ENCODE measurements at regions not wholly inside any gene's neighbourhood (a gene's known extent, or its start where the extent isn't known, plus 50 kb on each side); places are given as distances from the start of the nearest gene placed in this dataset.

DNA sequence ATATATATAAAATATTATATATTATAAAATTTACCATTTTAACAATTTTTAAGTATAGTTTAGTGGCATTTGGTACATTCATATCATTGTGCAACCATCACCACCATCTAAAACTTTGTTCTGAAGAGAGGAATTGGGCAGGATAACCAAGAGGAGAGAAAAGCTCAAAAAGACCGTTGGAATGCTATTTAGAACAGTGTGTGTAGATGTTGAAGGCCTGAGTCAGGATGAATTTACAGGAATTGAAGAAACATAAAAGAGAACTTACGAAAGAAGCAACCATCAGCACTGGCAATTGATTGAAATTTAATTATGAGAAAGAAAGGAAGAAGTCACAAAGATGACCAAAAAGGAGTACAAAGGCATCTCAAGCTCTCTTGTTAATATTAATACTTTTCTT, 196.9 kb upstream of the PWP1 start:
- Histone ChIP-seq H3K4me1 (no peaks in the 10 kb centered on the region), H3K27ac (no peak overlapping the region), H3K9me3 (no peaks in the 10 kb centered on the region), H3K27me3 (no peaks in the 10 kb centered on the region), H3K4me3 (no peak overlapping the region), H3K36me3 (no peaks in the 10 kb centered on the region)
- 69 to 84% methylated on average over 2 of the region's 2 CpGs for WGBS, 2 donors
- ATAC-seq (no peak), DNase-seq (no peak), FAIRE-seq (no peak)
- no peak for TF ChIP-seq CTCF (IDR thresholded peaks at IDR 0.05)
- intact Hi-C loops (cut with DNase I) = no loop called here

- Histone ChIP-seq H3K27me3 (no peaks in the 10 kb centered on the region), H3K4me1 (no peaks in the 10 kb centered on the region), H3K36me3 (no peaks in the 10 kb centered on the region), H3K27ac (no peak overlapping the region), H3K4me3 (no peak overlapping the region), H3K9me3 (no peaks in the 10 kb centered on the region)
- no peak for FAIRE-seq
- DNase-seq = no peak
- ATAC-seq = no peak
- 87 to 93% methylated on average over 3 of the region's 3 CpGs for WGBS, 2 donors
- no peak for TF ChIP-seq CTCF (IDR thresholded peaks at IDR 0.05)
- intact Hi-C loops (cut with DNase I) = no loop called here
Measured at GRCh38 chr12:107490010-107490409, 195.6 kb upstream of the PWP1 start.

DNA sequence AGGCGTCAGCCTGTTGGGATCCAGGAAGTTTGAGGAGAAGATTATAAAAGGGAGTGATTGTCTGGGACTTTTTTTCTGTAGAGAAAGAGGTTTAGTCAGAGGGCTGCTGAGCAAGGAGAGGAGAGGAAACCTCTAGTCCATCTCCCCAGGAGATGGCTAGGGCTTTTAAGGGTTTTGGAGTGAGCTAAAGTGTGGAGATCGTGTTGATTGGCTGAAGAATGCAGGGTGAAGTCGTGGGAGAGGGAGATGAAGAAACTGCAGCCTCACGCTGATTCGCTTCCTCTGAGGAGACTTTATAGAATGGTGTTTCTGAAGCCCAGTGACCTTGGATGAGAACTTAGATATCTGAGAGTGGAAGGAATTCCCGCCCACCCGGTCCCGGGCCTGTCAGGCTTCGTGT, 193.7 kb upstream of the PWP1 start:
- FAIRE-seq (no peak), DNase-seq (no peak), ATAC-seq (no peak)
- no peaks in the 10 kb centered on the region for H3K9me3 ChIP-seq
- H3K36me3 ChIP-seq = no peaks in the 10 kb centered on the region
- intact Hi-C loops (cut with DNase I) = no loop called here
- 57 to 67% methylated on average over 9 of the region's 9 CpGs for WGBS, 2 donors
- no peak overlapping the region for H3K4me3 ChIP-seq
- TF ChIP-seq CTCF (IDR thresholded peaks at IDR 0.05) = no peak
- H3K27me3 ChIP-seq = no peaks in the 10 kb centered on the region
- no peaks in the 10 kb centered on the region for H3K4me1 ChIP-seq
- H3K27ac ChIP-seq = no peak overlapping the region

DNA sequence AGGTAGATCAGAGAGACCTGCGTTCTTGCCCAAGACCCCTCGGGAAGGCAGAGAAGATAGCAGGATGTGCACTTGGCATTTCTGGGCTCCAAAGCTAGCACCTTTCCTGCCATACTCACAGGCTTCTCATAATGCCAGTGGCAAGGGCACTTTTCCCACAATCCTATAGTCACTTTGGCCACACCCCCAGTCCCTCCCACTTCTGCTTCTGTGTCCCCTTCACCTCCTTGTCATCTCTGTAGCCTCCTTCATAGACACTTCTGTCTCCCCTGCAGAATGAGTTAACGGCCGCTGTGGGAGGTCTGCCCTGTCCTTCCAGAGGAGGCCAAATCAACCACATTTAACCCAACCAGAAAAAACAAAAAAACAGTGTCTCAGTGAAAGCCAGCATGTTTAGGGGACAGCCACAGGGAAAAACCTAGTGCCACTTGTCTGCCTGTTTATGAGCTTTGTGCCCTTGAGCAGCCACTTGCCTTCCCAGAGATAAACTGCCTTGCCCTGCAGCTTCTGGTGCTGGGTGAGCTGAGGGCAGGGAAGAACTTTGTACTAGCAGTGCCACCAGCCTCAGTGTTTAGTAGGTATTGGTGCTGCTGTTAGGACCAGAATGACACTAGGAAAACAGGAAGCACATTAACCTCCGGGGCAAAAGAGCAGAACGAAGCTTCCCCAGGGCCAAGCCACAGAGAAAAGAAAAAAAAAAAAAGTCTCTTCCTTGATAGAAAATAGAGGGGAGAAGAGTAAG, 193.0 kb upstream of the PWP1 start:
- intact Hi-C loops (cut with DNase I) = no loop called here
- Histone ChIP-seq H3K4me1 (no peaks in the 10 kb centered on the region), H3K36me3 (no peaks in the 10 kb centered on the region), H3K27ac (no peak overlapping the region), H3K4me3 (no peak overlapping the region), H3K9me3 (no peaks in the 10 kb centered on the region), H3K27me3 (no peaks in the 10 kb centered on the region)
- no peak for DNase-seq
- no peak for TF ChIP-seq CTCF (IDR thresholded peaks at IDR 0.05)
- peak in 1 of 4 donors; percentile 23 for ATAC-seq
- WGBS, 2 donors = 58 to 63% methylated on average over 6 of the region's 6 CpGs
- FAIRE-seq = no peak

DNA sequence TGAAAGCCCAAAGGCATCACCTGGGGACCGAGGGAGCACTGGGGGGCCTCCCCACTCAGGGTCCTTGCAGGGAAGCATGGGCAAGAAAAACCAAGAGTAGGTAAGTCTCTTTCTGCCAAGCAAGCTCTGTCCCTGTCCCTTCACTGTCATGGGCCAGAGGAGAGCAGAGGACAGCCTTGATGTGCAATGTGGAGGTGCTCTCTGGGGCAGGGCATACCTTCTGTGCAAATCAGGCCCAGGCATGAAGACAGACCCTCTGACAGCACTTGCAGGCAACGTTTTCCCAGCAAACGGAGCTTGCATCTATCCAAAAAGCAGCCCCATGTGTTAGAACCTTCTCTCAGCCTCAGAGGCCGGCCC, 192.5 kb upstream of the PWP1 start:
- ATAC-seq (no peak), FAIRE-seq (no peak)

More for the DNA sequence above, 192.5 kb upstream of the PWP1 start:
- 68 to 80% methylated on average over 4 of the region's 4 CpGs for WGBS, 2 donors
- intact Hi-C loops (cut with DNase I) = no loop called here
- H3K27me3 ChIP-seq = no peaks in the 10 kb centered on the region
- H3K4me3 ChIP-seq = no peak overlapping the region
- H3K9me3 ChIP-seq = no peaks in the 10 kb centered on the region
- H3K4me1 ChIP-seq = no peaks in the 10 kb centered on the region
- H3K36me3 ChIP-seq = no peaks in the 10 kb centered on the region
- no peak for TF ChIP-seq CTCF (IDR thresholded peaks at IDR 0.05)
- no peak overlapping the region for H3K27ac ChIP-seq
- DNase-seq = no peak
